H1 (cell line): ENCODE measurements at regions not wholly inside any gene's neighbourhood (a gene's known extent, or its start where the extent isn't known, plus 50 kb on each side); places are given as distances from the start of the nearest gene placed in this dataset.

Experiments
- CTCF ChIA-PET: fragments of 300-600 bp; sonication (Branson Sonifier 250); formaldehyde crosslinking; loops from one replicate; lab custom pipeline; 2021; ENCODE audit not compliant: partially characterized antibody; lab: Charles Lee
- POLR2A ChIA-PET: fragments of 300-600 bp; sonication (Branson Sonifier 250); formaldehyde crosslinking; loops from one replicate; lab custom pipeline; 2021; ENCODE audit warnings: inconsistent platforms; ENCODE audit not compliant: partially characterized antibody; lab: Charles Lee
- DNase-seq, 2 experiments: peaks; one replicate each; pipeline versions ENCODE4 v3.0.0 to v3.0.0-alpha.2; 2010 to 2022; ENCODE audit warnings: low spot score in 2 of 2, low read depth in 1 of 2, mixed read lengths in 1 of 2
- FAIRE-seq: peaks from 2 replicates; lab custom pipeline; 2011; peaks lifted over from hg19 to GRCh38; lab: Jason Lieb, UNC
- H2AFZ ChIP-seq: 2 replicates; pipeline ENCODE4 v1.8.1; 2012; ENCODE audit warnings: low read length, inconsistent platforms
- H2AK5ac ChIP-seq: 2 replicates; pipeline ENCODE4 v1.6.1; 2013; ENCODE audit warnings: low read depth, low read length
- H2BK120ac ChIP-seq: replicated peaks from 2 replicates; pipeline ENCODE3; 2013; ENCODE audit warnings: low read depth, low read length, inconsistent platforms
- H2BK12ac ChIP-seq: 2 replicates; pipeline ENCODE4 v1.6.1; 2013; ENCODE audit warnings: low read depth, low read length
- H2BK15ac ChIP-seq: 2 replicates; pipeline ENCODE4 v1.6.1; 2013; ENCODE audit warnings: low read length
- H2BK20ac ChIP-seq: 2 replicates; pipeline ENCODE4 v1.6.1; 2013; ENCODE audit warnings: low read length
- H2BK5ac ChIP-seq: 2 replicates; pipeline ENCODE4 v1.6.1; 2013; ENCODE audit warnings: low read depth, low read length
- H3K14ac ChIP-seq: 2 replicates; pipeline ENCODE4 v1.6.1; 2013; ENCODE audit warnings: inconsistent platforms; ENCODE audit not compliant: insufficient read length
- H3K18ac ChIP-seq: 2 replicates; pipeline ENCODE4 v1.6.1; 2013; ENCODE audit warnings: low read length; ENCODE audit errors: extremely low read depth
- H3K23ac ChIP-seq: 2 replicates; pipeline ENCODE4 v1.6.1; 2013; ENCODE audit warnings: inconsistent platforms; ENCODE audit not compliant: insufficient read length
- H3K23me2 ChIP-seq: 2 replicates; pipeline ENCODE4 v1.6.1; 2013; ENCODE audit warnings: low read depth, low read length
- H3K27ac ChIP-seq: 2 replicates; pipeline ENCODE4 v1.6.1; 2011; ENCODE audit warnings: low read depth, low read length, inconsistent platforms
- H3K27me3 ChIP-seq, 4 experiments: replicated peaks in 1 of 4; 1 replicate in 1 of 4; 2 replicates in 3 of 4; pipeline versions ENCODE4 v1.6.1 to v1.8.1; 2011 to 2013; ENCODE audit warnings: low read length in 3 of 4, mild to moderate bottlenecking in 3 of 4, inconsistent platforms in 2 of 4, mixed read lengths in 2 of 4, moderate library complexity in 1 of 4; ENCODE audit not compliant: control insufficient read depth in 3 of 4, insufficient read depth in 3 of 4; ENCODE audit errors: extremely low read depth in 1 of 4
- H3K36me3 ChIP-seq, 4 experiments: 2 replicates each; pipeline versions ENCODE4 v1.6.1 to v1.8.1; 2011 to 2013; ENCODE audit warnings: mild to moderate bottlenecking in 4 of 4, low read length in 3 of 4, moderate library complexity in 2 of 4, control low read depth in 1 of 4, inconsistent platforms in 1 of 4; ENCODE audit not compliant: insufficient read depth in 4 of 4, control insufficient read depth in 2 of 4
- H3K4ac ChIP-seq: replicated peaks from 2 replicates; pipeline ENCODE3; 2013; ENCODE audit warnings: low read length, low read depth, mixed read lengths, inconsistent platforms; ENCODE audit not compliant: insufficient read length
- H3K4me1 ChIP-seq, 4 experiments: replicated peaks in 1 of 4; 1 replicate in 1 of 4; 2 replicates in 3 of 4; pipeline versions ENCODE4 v1.6.1 to v1.8.1; 2011 to 2013; ENCODE audit warnings: low read length in 3 of 4, inconsistent platforms in 2 of 4, mixed read lengths in 1 of 4; ENCODE audit not compliant: insufficient read depth in 4 of 4, control insufficient read depth in 3 of 4
- H3K4me2 ChIP-seq, 2 experiments: 2 replicates each; pipeline versions ENCODE4 v1.6.1 to v1.8.1; 2011 to 2013; ENCODE audit warnings: low read depth in 2 of 2, low read length in 2 of 2, control low read depth in 1 of 2, inconsistent platforms in 1 of 2, mild to moderate bottlenecking in 1 of 2; ENCODE audit not compliant: insufficient read depth in 1 of 2
- H3K4me3 ChIP-seq, 4 experiments: fragments of 200-600, 300-600 bp in 1 of 4; sonication (generic), shearing (Covaris generic), sonication (Bioruptor Twin) in 1 of 4; 2 replicates each; pipeline versions ENCODE4 v1.5.1 to v1.8.1; 2011 to 2016; ENCODE audit warnings: low read length in 4 of 4, low read depth in 3 of 4, control low read depth in 2 of 4, inconsistent platforms in 2 of 4, mild to moderate bottlenecking in 2 of 4, mixed read lengths in 1 of 4, moderate library complexity in 1 of 4; ENCODE audit not compliant: insufficient read depth in 2 of 4; ENCODE audit errors: extremely low read depth in 1 of 4
- H3K56ac ChIP-seq: replicated peaks from 2 replicates; pipeline ENCODE3; 2013; ENCODE audit warnings: low read depth, mild to moderate bottlenecking, mixed read lengths, low read length, inconsistent platforms; ENCODE audit not compliant: insufficient read length
- H3K79me1 ChIP-seq: 2 replicates; pipeline ENCODE4 v1.6.1; 2013; ENCODE audit warnings: low read depth, low read length, control low read depth
- H3K79me2 ChIP-seq, 2 experiments: 2 replicates each; pipeline versions ENCODE4 v1.6.1 to v1.8.1; 2012 to 2013; ENCODE audit warnings: low read length in 2 of 2, mild to moderate bottlenecking in 2 of 2, inconsistent platforms in 1 of 2; ENCODE audit not compliant: insufficient read depth in 2 of 2, control insufficient read depth in 1 of 2
- H3K9ac ChIP-seq, 4 experiments: replicated peaks in 1 of 4; 1 replicate in 1 of 4; 2 replicates in 3 of 4; pipeline versions ENCODE4 v1.6.1 to v1.8.1; 2011 to 2013; ENCODE audit warnings: low read depth in 3 of 4, low read length in 3 of 4, control low read depth in 2 of 4, mild to moderate bottlenecking in 2 of 4, moderate library complexity in 2 of 4, inconsistent platforms in 1 of 4; ENCODE audit errors: extremely low read depth in 1 of 4
- H3K9me3 ChIP-seq, 2 experiments: 2 replicates each; pipeline versions ENCODE4 v1.6.1 to v1.8.1; 2012 to 2013; ENCODE audit warnings: mild to moderate bottlenecking in 2 of 2, moderate library complexity in 2 of 2, control low read depth in 1 of 2, inconsistent platforms in 1 of 2, low read depth in 1 of 2, low read length in 1 of 2, mixed read lengths in 1 of 2; ENCODE audit not compliant: insufficient read depth in 2 of 2
- H4K20me1 ChIP-seq, 2 experiments: replicated peaks in 1 of 2; 2 replicates each; pipeline versions ENCODE3 to v1.8.1; 2011 to 2013; ENCODE audit warnings: inconsistent platforms in 2 of 2, low read length in 2 of 2, mild to moderate bottlenecking in 1 of 2; ENCODE audit not compliant: insufficient read depth in 2 of 2, control insufficient read depth in 1 of 2
- H4K5ac ChIP-seq: 2 replicates; pipeline ENCODE4 v1.6.1; 2013; ENCODE audit warnings: low read length, low read depth, mixed read lengths, inconsistent platforms; ENCODE audit not compliant: insufficient read length
- H4K8ac ChIP-seq: 2 replicates; pipeline ENCODE4 v1.8.0; 2013; ENCODE audit warnings: mild to moderate bottlenecking, moderate library complexity, low read length, inconsistent platforms; ENCODE audit not compliant: insufficient read depth; ENCODE audit errors: extremely low read depth
- H4K91ac ChIP-seq: replicated peaks from 2 replicates; pipeline ENCODE3; 2013; ENCODE audit warnings: low read length, mixed read lengths, inconsistent platforms; ENCODE audit not compliant: insufficient read length
- CBX5 ChIP-seq: fragments of 300-800, 300-1000 bp; sonication (generic); IDR thresholded peaks from 2 replicates; pipeline ENCODE4 v1.7.1; 2016; ENCODE audit warnings: antibody characterized with exemption, low read length, low read depth
- CBX8 ChIP-seq: fragments of 300-800, 300-1000 bp; sonication (generic); IDR thresholded peaks from 2 replicates; pipeline ENCODE4 v1.7.1; 2016; ENCODE audit warnings: low read depth, low read length, borderline replicate concordance
- CHD1 ChIP-seq: IDR thresholded peaks from 2 replicates; pipeline ENCODE4 v1.6.1; 2012; ENCODE audit warnings: low read depth, low read length, improper control_type of control experiment
- EGR1 ChIP-seq: IDR thresholded peaks from 2 replicates; pipeline ENCODE4 v1.6.1; 2011; ENCODE audit warnings: low read depth, low read length, borderline replicate concordance
- HDAC2 ChIP-seq, 2 experiments: fragments of 300-600 bp in 1 of 2; sonication (generic) in 1 of 2; IDR thresholded peaks; 2 replicates each; pipeline ENCODE4 v1.6.1; 2011 to 2012; ENCODE audit warnings: low read depth in 2 of 2, low read length in 2 of 2, mild to moderate bottlenecking in 2 of 2, moderate library complexity in 2 of 2, borderline replicate concordance in 1 of 2, inconsistent platforms in 1 of 2
- KDM5A ChIP-seq: fragments of 200-600 bp; IDR thresholded peaks from 2 replicates; pipeline ENCODE4 v1.7.1; 2012; ENCODE audit warnings: mild to moderate bottlenecking, low read length, inconsistent platforms, mixed read lengths
- NRF1 ChIP-seq: IDR thresholded peaks from 2 replicates; pipeline ENCODE4 v1.6.1; 2011; ENCODE audit warnings: mild to moderate bottlenecking, low read depth, low read length, improper control_type of control experiment
- POLR2AphosphoS5 ChIP-seq: IDR thresholded peaks from 2 replicates; pipeline ENCODE4 v1.6.1; 2011; ENCODE audit warnings: low read depth, low read length
- POU5F1 ChIP-seq: IDR thresholded peaks from 2 replicates; pipeline ENCODE4 v1.6.1; 2011; ENCODE audit warnings: low read depth, mild to moderate bottlenecking, low read length, moderate library complexity
- RNF2 ChIP-seq: fragments of 200-900, 300-1000 bp; sonication (generic); IDR thresholded peaks from 2 replicates; pipeline ENCODE4 v1.7.1; 2016; ENCODE audit warnings: borderline replicate concordance, low read depth, mild to moderate bottlenecking, antibody characterized with exemption, low read length; ENCODE audit not compliant: poor library complexity, severe bottlenecking; ENCODE audit errors: missing control alignments
- SAP30 ChIP-seq: fragments of 300-600 bp; sonication (generic); IDR thresholded peaks from 2 replicates; pipeline ENCODE4 v1.7.1; 2012; ENCODE audit warnings: low read length, moderate library complexity, mild to moderate bottlenecking, inconsistent platforms; ENCODE audit not compliant: insufficient read depth, insufficient replicate concordance
- SIX5 ChIP-seq: IDR thresholded peaks from 2 replicates; pipeline ENCODE4 v1.6.1; 2011; ENCODE audit warnings: mild to moderate bottlenecking, low read depth, low read length
- SP1 ChIP-seq: IDR thresholded peaks from 2 replicates; pipeline ENCODE4 v1.6.1; 2011; ENCODE audit warnings: low read depth, low read length
- SP2 ChIP-seq: IDR thresholded peaks from 2 replicates; pipeline ENCODE4 v1.6.1; 2012; ENCODE audit warnings: mild to moderate bottlenecking, low read length, inconsistent platforms
- TCF12 ChIP-seq: IDR thresholded peaks from 2 replicates; pipeline ENCODE4 v1.6.1; 2011; ENCODE audit warnings: low read depth, mild to moderate bottlenecking, low read length
- TF ChIP-seq, protein P1 (sequence below): IDR thresholded peaks from 2 replicates; pipeline ENCODE4 v1.6.1; 2011; ENCODE audit warnings: low read depth, mild to moderate bottlenecking, low read length; ENCODE audit not compliant: insufficient read depth

DNA sequence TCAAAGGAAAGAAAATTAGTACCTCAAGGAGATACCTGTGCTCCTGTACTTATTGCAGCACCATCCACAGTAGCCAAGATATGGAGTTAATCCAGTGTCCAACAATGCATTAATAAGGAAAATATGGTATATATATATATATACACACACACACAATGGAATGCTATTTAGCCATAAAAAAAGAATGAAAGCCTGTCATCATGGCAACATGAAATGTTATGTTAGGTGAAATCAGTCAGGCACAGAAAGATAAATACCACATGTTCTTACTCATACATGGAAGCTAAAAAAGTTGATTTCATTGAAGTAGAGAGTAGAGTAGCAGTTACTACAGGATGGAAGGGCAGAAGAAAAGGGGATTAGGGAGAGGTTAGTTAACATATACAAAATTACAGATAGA, 601.5 kb downstream of the ANXA1 start:
- CTCF ChIA-PET: interaction anchor here (0.8 kb wide), 1 partner anchor 11 kb away, joined by 3 read pairs; no protein-coding TSS in a partner anchor
- Histone ChIP-seq H2BK15ac (no peak overlapping the region), H3K4ac (no peak overlapping the region), H3K23ac (no peak overlapping the region), H2BK120ac (no peak overlapping the region), H2AK5ac (no peak overlapping the region), H4K20me1 (no peaks in the 10 kb centered on the region), H3K79me2 (no peaks in the 10 kb centered on the region), H2BK12ac (no peak overlapping the region), H3K9me3 (no peaks in the 10 kb centered on the region), H3K9ac (no peak overlapping the region), H4K5ac (no peak overlapping the region), H3K18ac (no peak overlapping the region), H3K4me1 (no peaks in the 10 kb centered on the region), H3K27ac (no peak overlapping the region), H3K4me3 (no peak overlapping the region), H3K14ac (no peak overlapping the region), H4K91ac (no peak overlapping the region), H3K23me2 (no peaks in the 10 kb centered on the region), H2AFZ (no peak overlapping the region), H2BK5ac (no peak overlapping the region), H4K8ac (no peak overlapping the region), H3K79me1 (no peaks in the 10 kb centered on the region), H3K56ac (no peak overlapping the region), H2BK20ac (no peak overlapping the region), H3K36me3 (no peaks in the 10 kb centered on the region), H3K27me3 (no peaks in the 10 kb centered on the region), H3K4me2 (no peak overlapping the region)
- POLR2A ChIA-PET: interaction anchor here (0.6 kb wide), 1 partner anchor 311 kb away, joined by 3 read pairs; no protein-coding TSS in a partner anchor
- FAIRE-seq: no peak
- no peak for DNase-seq
- TF ChIP-seq CHD1 (no peak), SIX5 (no peak), SP1 (no peak), SAP30 (no peak), EGR1 (no peak), HDAC2 (IDR thresholded peaks at IDR 0.05; ENCODE audit: borderline replicate concordance in 1 of 2, low read depth in 2 of 2, low read length in 2 of 2) (no peak), SP2 (no peak), RNF2 (no peak), KDM5A (no peak), CBX8 (no peak), NRF1 (no peak), CBX5 (no peak), POU5F1 (no peak), POLR2AphosphoS5 (no peak), TCF12 (no peak)
- TF ChIP-seq, protein P1, sequence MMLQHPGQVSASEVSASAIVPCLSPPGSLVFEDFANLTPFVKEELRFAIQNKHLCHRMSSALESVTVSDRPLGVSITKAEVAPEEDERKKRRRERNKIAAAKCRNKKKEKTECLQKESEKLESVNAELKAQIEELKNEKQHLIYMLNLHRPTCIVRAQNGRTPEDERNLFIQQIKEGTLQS: no peak
